ENCODE measurements at regions not wholly inside any gene's neighbourhood (a gene's known extent, or its start where the extent isn't known, plus 50 kb on each side); places are given as distances from the start of the nearest gene placed in this dataset.

DNA sequence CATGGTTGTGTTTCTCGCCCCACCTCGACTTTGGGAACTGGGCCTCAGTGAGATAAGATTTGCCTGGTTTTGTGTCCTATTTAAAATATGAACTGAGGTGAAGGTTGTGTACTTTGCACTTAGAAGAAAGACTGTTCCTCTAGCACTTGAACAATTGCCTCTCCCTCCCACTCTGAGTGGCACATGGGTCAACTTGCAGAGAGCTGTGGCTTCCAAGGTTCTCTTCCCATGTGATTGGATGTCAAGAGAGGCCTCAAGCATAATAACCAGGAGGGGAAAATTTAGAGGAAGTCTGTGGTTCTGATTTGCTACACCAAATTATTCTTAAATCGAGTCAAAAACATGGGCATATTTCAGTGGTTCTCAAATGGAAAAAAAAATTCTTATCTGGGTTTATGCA, 329.2 kb downstream of the HS3ST3B1 start:
- DNase-seq, result no peak
- TF ChIP-seq POLR2A (IDR thresholded peaks at IDR 0.05), result no peak
- TF ChIP-seq, protein P1, sequence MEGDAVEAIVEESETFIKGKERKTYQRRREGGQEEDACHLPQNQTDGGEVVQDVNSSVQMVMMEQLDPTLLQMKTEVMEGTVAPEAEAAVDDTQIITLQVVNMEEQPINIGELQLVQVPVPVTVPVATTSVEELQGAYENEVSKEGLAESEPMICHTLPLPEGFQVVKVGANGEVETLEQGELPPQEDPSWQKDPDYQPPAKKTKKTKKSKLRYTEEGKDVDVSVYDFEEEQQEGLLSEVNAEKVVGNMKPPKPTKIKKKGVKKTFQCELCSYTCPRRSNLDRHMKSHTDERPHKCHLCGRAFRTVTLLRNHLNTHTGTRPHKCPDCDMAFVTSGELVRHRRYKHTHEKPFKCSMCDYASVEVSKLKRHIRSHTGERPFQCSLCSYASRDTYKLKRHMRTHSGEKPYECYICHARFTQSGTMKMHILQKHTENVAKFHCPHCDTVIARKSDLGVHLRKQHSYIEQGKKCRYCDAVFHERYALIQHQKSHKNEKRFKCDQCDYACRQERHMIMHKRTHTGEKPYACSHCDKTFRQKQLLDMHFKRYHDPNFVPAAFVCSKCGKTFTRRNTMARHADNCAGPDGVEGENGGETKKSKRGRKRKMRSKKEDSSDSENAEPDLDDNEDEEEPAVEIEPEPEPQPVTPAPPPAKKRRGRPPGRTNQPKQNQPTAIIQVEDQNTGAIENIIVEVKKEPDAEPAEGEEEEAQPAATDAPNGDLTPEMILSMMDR (IDR thresholded peaks at IDR 0.05), result no peak
- Histone ChIP-seq H3K27me3 (no peaks in the 10 kb centered on the region), H3K4me1 (no peaks in the 10 kb centered on the region), H3K36me3 (no peaks in the 10 kb centered on the region), H3K9me3 (no peaks in the 10 kb centered on the region), H3K27ac (no peak overlapping the region), H3K4me3 (no peak overlapping the region)
- intact Hi-C loops (cut with DNase I; ENCODE audit: low total_unique reads), result no loop called here

DNA sequence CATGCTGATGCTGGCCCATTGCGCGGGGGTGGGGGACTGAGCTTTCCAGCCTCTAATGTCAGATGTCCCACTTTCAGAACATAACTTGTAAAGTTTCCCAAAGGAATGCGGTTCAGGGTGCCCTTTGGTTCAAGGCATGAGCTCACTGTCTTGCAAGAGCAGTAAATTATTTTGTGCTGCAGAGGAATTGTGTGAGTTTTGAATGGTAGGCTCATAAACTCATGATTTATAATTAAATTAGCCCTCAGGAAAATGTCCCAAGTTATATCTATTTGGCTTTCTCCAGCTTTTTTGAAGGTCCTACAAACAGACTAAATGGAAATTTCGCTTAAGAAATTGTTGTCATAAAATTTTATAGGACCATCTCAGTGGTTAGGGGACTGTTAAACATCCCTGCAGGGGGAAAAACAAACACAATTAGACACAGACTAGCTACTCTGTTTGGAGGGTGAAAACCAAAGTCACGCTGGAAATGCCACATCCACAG, 321.8 kb downstream of the HS3ST3B1 start:
- DNase-seq, result no peak

DNA sequence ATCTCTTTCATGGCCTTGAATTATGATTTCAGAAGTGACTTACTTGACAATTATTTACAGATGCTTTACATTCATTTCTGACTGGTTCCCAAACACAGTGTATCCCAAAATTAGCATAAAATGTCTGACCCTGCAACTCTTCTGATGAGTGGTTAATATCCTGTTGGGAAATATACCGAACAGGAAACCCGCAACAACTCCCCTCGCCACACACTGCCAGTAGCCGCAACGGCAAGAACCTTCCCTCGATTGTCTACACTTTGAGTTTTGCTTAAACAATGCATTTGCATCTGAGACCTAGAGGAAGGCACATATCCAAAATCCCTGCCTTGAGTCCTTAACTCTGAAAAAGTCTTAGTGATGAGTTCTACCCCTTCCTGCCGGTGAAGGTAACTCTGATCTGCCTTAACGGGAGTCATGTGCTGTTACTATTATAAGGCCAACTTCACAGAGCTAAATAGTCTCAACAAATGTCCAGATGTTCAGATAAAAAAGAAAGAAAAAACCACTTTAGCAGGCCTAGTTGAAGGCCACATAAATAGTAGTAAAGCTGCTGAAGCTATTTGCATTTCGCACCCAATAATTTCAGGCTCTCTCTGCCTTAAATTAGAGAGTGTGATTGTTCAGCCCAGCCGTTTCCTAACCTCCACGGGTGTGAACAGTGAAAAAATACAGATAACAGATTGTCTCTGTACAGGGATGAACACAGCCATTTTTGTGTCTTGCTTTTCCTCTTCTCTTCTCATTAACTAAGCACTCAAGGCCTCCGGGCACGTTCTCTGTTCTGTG, 321.1 kb downstream of the HS3ST3B1 start:
- Histone ChIP-seq H3K27ac (peak overlapping the region in 1 of 2 donors; percentile 28), H3K4me1 (no peaks in the 10 kb centered on the region), H3K9me3 (no peaks in the 10 kb centered on the region), H3K27me3 (no peaks in the 10 kb centered on the region), H3K36me3 (no peaks in the 10 kb centered on the region), H3K4me3 (no peak overlapping the region)
- intact Hi-C loops (cut with DNase I; ENCODE audit: low total_unique reads), result no loop called here
- DNase-seq, result no peak
- TF ChIP-seq POLR2A (IDR thresholded peaks at IDR 0.05), result no peak
- TF ChIP-seq, protein P1 (IDR thresholded peaks at IDR 0.05), result no peak

More for the DNA sequence above, 321.8 kb downstream of the HS3ST3B1 start:
- Histone ChIP-seq H3K36me3 (no peaks in the 10 kb centered on the region), H3K27me3 (no peaks in the 10 kb centered on the region), H3K4me3 (no peak overlapping the region), H3K9me3 (no peaks in the 10 kb centered on the region), H3K27ac (no peak overlapping the region), H3K4me1 (no peaks in the 10 kb centered on the region)
- intact Hi-C loops (cut with DNase I; ENCODE audit: low total_unique reads), result no loop called here
- no peak for TF ChIP-seq POLR2A (IDR thresholded peaks at IDR 0.05)
- TF ChIP-seq, protein P1 (IDR thresholded peaks at IDR 0.05), result no peak

- Histone ChIP-seq H3K9me3 (no peaks in the 10 kb centered on the region), H3K36me3 (no peaks in the 10 kb centered on the region), H3K4me1 (no peaks in the 10 kb centered on the region), H3K27me3 (no peaks in the 10 kb centered on the region), H3K27ac (no peak overlapping the region), H3K4me3 (no peak overlapping the region)
- intact Hi-C loops (cut with DNase I; ENCODE audit: low total_unique reads), result no loop called here
- TF ChIP-seq POLR2A (IDR thresholded peaks at IDR 0.05), result no peak
- TF ChIP-seq, protein P1 (IDR thresholded peaks at IDR 0.05), result no peak
- DNase-seq, result no peak
These were observed 318.9 kb downstream of the HS3ST3B1 start for GRCh38 chr17:14619821-14620220.

GRCh38 chr17:14616528-14616927, 315.6 kb downstream of the HS3ST3B1 start:
- Histone ChIP-seq H3K36me3 (no peaks in the 10 kb centered on the region), H3K27ac (no peak overlapping the region), H3K4me3 (no peak overlapping the region), H3K4me1 (no peaks in the 10 kb centered on the region), H3K9me3 (no peaks in the 10 kb centered on the region), H3K27me3 (no peaks in the 10 kb centered on the region)
- intact Hi-C loops (cut with DNase I; ENCODE audit: low total_unique reads), result no loop called here
- no peak for DNase-seq
- no peak for TF ChIP-seq POLR2A (IDR thresholded peaks at IDR 0.05)
- TF ChIP-seq, protein P1 (IDR thresholded peaks at IDR 0.05), result no peak

Data from uterus (tissue), 3 donors.